Esophagus muscularis mucosa (tissue), 4 donors: ENCODE measurements at regions not wholly inside any gene's neighbourhood (a gene's known extent, or its start where the extent isn't known, plus 50 kb on each side); places are given as distances from the start of the nearest gene placed in this dataset.

Source experiments
- DNase-seq: peaks from one replicate; pipeline ENCODE4 v3.0.0-alpha.2; 2017; ENCODE audit errors: extremely low spot score
- H3K27ac ChIP-seq, 4 donors: fragments of 200-600 bp; sonication (generic); replicated peaks in 1 of 4; 1 replicate in 3 of 4; 2 replicates in 1 of 4; pipeline ENCODE4 v1.5.1; 2016 to 2019; ENCODE audit warnings: mild to moderate bottlenecking in 1 of 4
- H3K27me3 ChIP-seq, 4 donors: fragments of 200-600 bp; sonication (generic); one replicate each; pipeline versions ENCODE4 v1.5.1 to v1.6.0; 2016 to 2019
- H3K36me3 ChIP-seq, 4 donors: fragments of 200-600 bp; sonication (generic); one replicate each; pipeline ENCODE4 v1.5.1; 2016 to 2019
- H3K4me1 ChIP-seq, 4 donors: fragments of 200-600 bp; sonication (generic); one replicate each; pipeline ENCODE4 v1.5.1; 2016 to 2019
- H3K4me3 ChIP-seq, 4 donors: fragments of 200-600 bp; sonication (generic); 1 replicate in 2 of 4; 2 replicates in 2 of 4; pipeline ENCODE4 v1.5.1; 2016 to 2019; ENCODE audit warnings: mild to moderate bottlenecking in 4 of 4, moderate library complexity in 1 of 4
- H3K9me3 ChIP-seq, 4 donors: fragments of 200-600 bp; sonication (generic); 1 replicate in 3 of 4; 2 replicates in 1 of 4; pipeline ENCODE4 v1.5.1; 2016 to 2019
- CTCF ChIP-seq, 3 experiments: fragments of 200-600 bp in 2 of 3; fragments of 450-650 bp in 1 of 3; sonication (generic) in 2 of 3; IDR thresholded peaks; one replicate each; pipeline ENCODE4 v1.5.1; 2017 to 2019; ENCODE audit warnings: antibody characterized with exemption in 3 of 3, mild to moderate bottlenecking in 2 of 3, moderate library complexity in 1 of 3
- EP300 ChIP-seq: sonication (generic); formaldehyde crosslinking; IDR thresholded peaks from one replicate; pipeline ENCODE4 v1.6.1; 2017; ENCODE audit warnings: antibody characterized with exemption
- POLR2A ChIP-seq: fragments of 450-650 bp; IDR thresholded peaks from one replicate; pipeline ENCODE4 v1.6.1; 2017; ENCODE audit warnings: antibody characterized with exemption, moderate library complexity, mild to moderate bottlenecking, low read depth
- POLR2AphosphoS5 ChIP-seq, 2 donors: sonication (generic); formaldehyde crosslinking; IDR thresholded peaks; one replicate each; pipeline ENCODE4 v1.6.1; 2017; ENCODE audit warnings: antibody characterized with exemption in 2 of 2
- WGBS: methylation state at CpG from one replicate; pipeline ENCODE4 v1.1.5; 2018; 5-methylcytosine and 5-hydroxymethylcytosine counted together
- intact Hi-C: fragments of 100-400 bp; cut with DNase I; formaldehyde crosslinking; loops from one replicate; pipeline ENCODE4 v1.15.1; 2023

DNA sequence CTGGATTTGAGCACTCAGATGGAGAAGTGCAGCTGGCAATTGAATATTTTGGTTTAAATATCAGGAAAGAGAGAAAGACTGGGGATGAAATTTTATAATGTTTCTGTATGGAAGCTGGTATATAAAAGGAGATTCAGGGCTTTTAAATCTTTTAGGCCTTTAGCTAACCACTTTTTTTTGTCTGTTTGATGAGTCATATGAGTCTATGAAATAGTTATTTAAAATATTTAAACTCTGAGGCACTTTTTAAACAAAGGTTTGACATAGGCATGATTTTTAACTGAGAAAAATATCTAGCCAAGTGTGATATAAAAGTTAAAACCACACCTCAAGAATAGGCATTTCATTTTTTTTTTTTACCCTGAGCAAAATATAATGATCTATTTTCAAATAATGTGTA lies 944.3 kb downstream of the GATA3 start:
- H3K9me3 ChIP-seq: no peaks in the 10 kb centered on the region
- H3K36me3 ChIP-seq: no peaks in the 10 kb centered on the region
- TF ChIP-seq EP300: no peak
- no peak for TF ChIP-seq CTCF (IDR thresholded peaks at IDR 0.05)
- no peak for TF ChIP-seq POLR2A
- no peak for TF ChIP-seq POLR2AphosphoS5 (IDR thresholded peaks at IDR 0.05)
- H3K27ac ChIP-seq: no peak overlapping the region
- DNase-seq: no peak
- H3K27me3 ChIP-seq: no peaks in the 10 kb centered on the region
- no peaks in the 10 kb centered on the region for H3K4me1 ChIP-seq
- intact Hi-C loops: no loop called here
- no peak overlapping the region for H3K4me3 ChIP-seq

GRCh38 chr10:9003122-9003521 lies 948.6 kb downstream of the GATA3 start:
- no peaks in the 10 kb centered on the region for H3K27me3 ChIP-seq
- no peak for DNase-seq
- H3K4me1 ChIP-seq: no peaks in the 10 kb centered on the region
- intact Hi-C loops: no loop called here
- WGBS: 90% methylated on average over 4 of the region's 4 CpGs
- H3K9me3 ChIP-seq: no peaks in the 10 kb centered on the region
- TF ChIP-seq EP300 (no peak), CTCF (IDR thresholded peaks at IDR 0.05) (no peak), POLR2AphosphoS5 (IDR thresholded peaks at IDR 0.05) (no peak), POLR2A (no peak)
- H3K27ac ChIP-seq: no peak overlapping the region
- no peaks in the 10 kb centered on the region for H3K36me3 ChIP-seq
- H3K4me3 ChIP-seq: no peak overlapping the region

- no peaks in the 10 kb centered on the region for H3K4me1 ChIP-seq
Observed at GRCh38 chr10:9004736-9005135, 950.2 kb downstream of the GATA3 start.

DNA sequence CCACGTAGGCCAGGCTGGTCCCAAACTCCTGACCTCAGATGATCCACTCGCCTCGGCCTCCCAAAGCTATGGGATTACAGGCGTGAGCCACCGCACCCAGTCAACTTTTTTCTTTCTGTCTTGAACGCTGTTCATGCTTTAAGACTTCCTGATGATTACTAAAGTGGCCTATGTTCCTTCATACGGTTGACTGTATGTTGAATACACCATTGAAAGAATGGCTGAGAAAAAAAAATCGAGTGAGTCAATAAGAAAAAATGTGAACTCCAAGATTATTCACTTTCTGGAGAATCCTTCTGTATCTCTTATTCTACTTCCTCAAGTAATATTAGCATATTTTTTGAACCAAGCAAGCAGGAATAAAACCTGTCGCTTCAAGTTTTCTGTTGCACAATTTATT lies 955.0 kb downstream of the GATA3 start:
- no peaks in the 10 kb centered on the region for H3K36me3 ChIP-seq

More at GRCh38 chr10:9004736-9005135, 950.2 kb downstream of the GATA3 start:
- Histone ChIP-seq H3K9me3 (no peaks in the 10 kb centered on the region), H3K36me3 (no peaks in the 10 kb centered on the region), H3K27me3 (no peaks in the 10 kb centered on the region), H3K27ac (no peak overlapping the region), H3K4me3 (no peak overlapping the region)
- TF ChIP-seq EP300 (no peak), CTCF (IDR thresholded peaks at IDR 0.05) (no peak), POLR2A (no peak), POLR2AphosphoS5 (IDR thresholded peaks at IDR 0.05) (no peak)
- intact Hi-C loops: no loop called here
- no peak for DNase-seq
- 88% methylated on average over 6 of the region's 6 CpGs for WGBS

More for the DNA sequence above, 955.0 kb downstream of the GATA3 start:
- DNase-seq: no peak
- no peaks in the 10 kb centered on the region for H3K9me3 ChIP-seq
- 85% methylated on average over 9 of the region's 9 CpGs for whole genome bisulfite sequencing
- H3K27me3 ChIP-seq: no peaks in the 10 kb centered on the region
- H3K4me1 ChIP-seq: no peaks in the 10 kb centered on the region
- H3K27ac ChIP-seq: no peak overlapping the region
- H3K4me3 ChIP-seq: no peak overlapping the region
- intact Hi-C loops: no loop called here
- no peak for TF ChIP-seq EP300
- no peak for TF ChIP-seq CTCF (IDR thresholded peaks at IDR 0.05)
- no peak for TF ChIP-seq POLR2AphosphoS5 (IDR thresholded peaks at IDR 0.05)
- TF ChIP-seq POLR2A: no peak
